Panc1 (cell line): ENCODE measurements at regions not wholly inside any gene's neighbourhood (a gene's known extent, or its start where the extent isn't known, plus 50 kb on each side); places are given as distances from the start of the nearest gene placed in this dataset.

Experiments used
- POLR2AphosphoS5 ChIP-seq: IDR thresholded peaks from 2 replicates; pipeline ENCODE4 v1.6.1; 2012; ENCODE audit warnings: mild to moderate bottlenecking, low read depth, low read length, moderate library complexity
- TF ChIP-seq, protein P1 (sequence below): fragments of 450-650 bp; IDR thresholded peaks from 2 replicates; pipeline ENCODE4 v1.5.1; 2017; ENCODE audit warnings: mild to moderate bottlenecking
- TF ChIP-seq, protein P2 (sequence below), 2 experiments: IDR thresholded peaks; 2 replicates each; pipeline ENCODE4 v1.6.1; 2011 to 2012; ENCODE audit warnings: low read depth in 2 of 2, control low read depth in 1 of 2, low read length in 1 of 2, mild to moderate bottlenecking in 1 of 2, moderate library complexity in 1 of 2; ENCODE audit not compliant: insufficient read depth in 1 of 2

DNA sequence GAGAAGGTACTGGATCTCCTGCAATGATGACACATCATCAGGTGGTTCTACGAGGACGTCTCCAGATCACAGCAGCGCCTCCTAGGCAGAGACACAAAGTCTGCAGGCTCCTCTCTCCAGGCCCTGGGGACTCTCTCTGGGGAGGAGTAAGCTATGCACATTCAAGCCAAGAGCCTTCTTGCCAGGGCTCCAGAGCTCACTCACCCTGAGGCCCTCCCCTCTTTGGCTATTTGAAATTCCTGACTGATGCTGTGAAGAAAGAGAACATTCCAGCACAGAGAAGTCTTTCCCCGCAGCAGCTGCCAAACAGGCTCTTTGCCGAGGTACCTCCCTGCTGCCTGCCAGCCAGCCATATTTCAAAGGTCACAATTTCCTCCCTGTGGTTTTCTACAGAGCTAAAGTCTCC lies 204.9 kb downstream of the CSNK2A3 start:
- TF ChIP-seq, protein P1, sequence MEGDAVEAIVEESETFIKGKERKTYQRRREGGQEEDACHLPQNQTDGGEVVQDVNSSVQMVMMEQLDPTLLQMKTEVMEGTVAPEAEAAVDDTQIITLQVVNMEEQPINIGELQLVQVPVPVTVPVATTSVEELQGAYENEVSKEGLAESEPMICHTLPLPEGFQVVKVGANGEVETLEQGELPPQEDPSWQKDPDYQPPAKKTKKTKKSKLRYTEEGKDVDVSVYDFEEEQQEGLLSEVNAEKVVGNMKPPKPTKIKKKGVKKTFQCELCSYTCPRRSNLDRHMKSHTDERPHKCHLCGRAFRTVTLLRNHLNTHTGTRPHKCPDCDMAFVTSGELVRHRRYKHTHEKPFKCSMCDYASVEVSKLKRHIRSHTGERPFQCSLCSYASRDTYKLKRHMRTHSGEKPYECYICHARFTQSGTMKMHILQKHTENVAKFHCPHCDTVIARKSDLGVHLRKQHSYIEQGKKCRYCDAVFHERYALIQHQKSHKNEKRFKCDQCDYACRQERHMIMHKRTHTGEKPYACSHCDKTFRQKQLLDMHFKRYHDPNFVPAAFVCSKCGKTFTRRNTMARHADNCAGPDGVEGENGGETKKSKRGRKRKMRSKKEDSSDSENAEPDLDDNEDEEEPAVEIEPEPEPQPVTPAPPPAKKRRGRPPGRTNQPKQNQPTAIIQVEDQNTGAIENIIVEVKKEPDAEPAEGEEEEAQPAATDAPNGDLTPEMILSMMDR: no peak
- TF ChIP-seq, protein P2, sequence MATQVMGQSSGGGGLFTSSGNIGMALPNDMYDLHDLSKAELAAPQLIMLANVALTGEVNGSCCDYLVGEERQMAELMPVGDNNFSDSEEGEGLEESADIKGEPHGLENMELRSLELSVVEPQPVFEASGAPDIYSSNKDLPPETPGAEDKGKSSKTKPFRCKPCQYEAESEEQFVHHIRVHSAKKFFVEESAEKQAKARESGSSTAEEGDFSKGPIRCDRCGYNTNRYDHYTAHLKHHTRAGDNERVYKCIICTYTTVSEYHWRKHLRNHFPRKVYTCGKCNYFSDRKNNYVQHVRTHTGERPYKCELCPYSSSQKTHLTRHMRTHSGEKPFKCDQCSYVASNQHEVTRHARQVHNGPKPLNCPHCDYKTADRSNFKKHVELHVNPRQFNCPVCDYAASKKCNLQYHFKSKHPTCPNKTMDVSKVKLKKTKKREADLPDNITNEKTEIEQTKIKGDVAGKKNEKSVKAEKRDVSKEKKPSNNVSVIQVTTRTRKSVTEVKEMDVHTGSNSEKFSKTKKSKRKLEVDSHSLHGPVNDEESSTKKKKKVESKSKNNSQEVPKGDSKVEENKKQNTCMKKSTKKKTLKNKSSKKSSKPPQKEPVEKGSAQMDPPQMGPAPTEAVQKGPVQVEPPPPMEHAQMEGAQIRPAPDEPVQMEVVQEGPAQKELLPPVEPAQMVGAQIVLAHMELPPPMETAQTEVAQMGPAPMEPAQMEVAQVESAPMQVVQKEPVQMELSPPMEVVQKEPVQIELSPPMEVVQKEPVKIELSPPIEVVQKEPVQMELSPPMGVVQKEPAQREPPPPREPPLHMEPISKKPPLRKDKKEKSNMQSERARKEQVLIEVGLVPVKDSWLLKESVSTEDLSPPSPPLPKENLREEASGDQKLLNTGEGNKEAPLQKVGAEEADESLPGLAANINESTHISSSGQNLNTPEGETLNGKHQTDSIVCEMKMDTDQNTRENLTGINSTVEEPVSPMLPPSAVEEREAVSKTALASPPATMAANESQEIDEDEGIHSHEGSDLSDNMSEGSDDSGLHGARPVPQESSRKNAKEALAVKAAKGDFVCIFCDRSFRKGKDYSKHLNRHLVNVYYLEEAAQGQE (IDR thresholded peaks at IDR 0.05; ENCODE audit: insufficient read depth in 1 of 2, low read depth in 2 of 2, low read length in 1 of 2): no peak
- TF ChIP-seq POLR2AphosphoS5: no peak
